Parathyroid adenoma (tissue), 2 donors: ENCODE measurements at regions not wholly inside any gene's neighbourhood (a gene's known extent, or its start where the extent isn't known, plus 50 kb on each side); places are given as distances from the start of the nearest gene placed in this dataset.

Source experiments
- H2AFZ ChIP-seq: fragments of 300-600 bp; sonication (generic); one replicate; pipeline ENCODE4 v1.7.0; 2017; ENCODE audit warnings: antibody characterized with exemption, mild to moderate bottlenecking
- H3K27ac ChIP-seq: fragments of 300-600 bp; sonication (generic); one replicate; pipeline ENCODE4 v1.7.0; 2017
- H3K27me3 ChIP-seq: fragments of 300-600 bp; sonication (generic); one replicate; pipeline ENCODE4 v1.7.0; 2017; ENCODE audit warnings: low read length; ENCODE audit not compliant: control insufficient read depth, insufficient read depth
- H3K36me3 ChIP-seq: fragments of 300-600 bp; sonication (generic); one replicate; pipeline ENCODE4 v1.7.0; 2017; ENCODE audit warnings: low read length; ENCODE audit not compliant: control insufficient read depth, insufficient read depth
- H3K4me1 ChIP-seq: fragments of 300-600 bp; sonication (generic); one replicate; pipeline ENCODE4 v1.7.0; 2017; ENCODE audit warnings: control low read depth
- H3K4me2 ChIP-seq: fragments of 300-600 bp; sonication (generic); one replicate; pipeline ENCODE4 v1.7.0; 2017; ENCODE audit warnings: low read length
- H3K4me3 ChIP-seq: fragments of 300-600 bp; sonication (generic); one replicate; pipeline ENCODE4 v1.7.0; 2017; ENCODE audit warnings: low read depth, low read length
- H3K79me2 ChIP-seq: fragments of 300-600 bp; sonication (generic); one replicate; pipeline ENCODE4 v1.7.0; 2017; ENCODE audit warnings: control low read depth
- H3K9ac ChIP-seq: fragments of 300-600 bp; sonication (generic); one replicate; pipeline ENCODE4 v1.7.0; 2017; ENCODE audit warnings: mild to moderate bottlenecking
- H3K9me3 ChIP-seq: fragments of 300-600 bp; sonication (generic); one replicate; pipeline ENCODE4 v1.7.0; 2017; ENCODE audit warnings: low read length; ENCODE audit not compliant: control insufficient read depth
- CTCF ChIP-seq: fragments of 300-600 bp; sonication (generic); IDR thresholded peaks from one replicate; pipeline ENCODE4 v1.7.0; 2017; ENCODE audit warnings: antibody characterized with exemption, mild to moderate bottlenecking
- donor health status: primary hyperparathyroidism.

GRCh38 chr10:124346831-124347230 is 71.9 kb downstream of the OAT start:
- H2AFZ ChIP-seq = no peak overlapping the region
- H3K4me1 ChIP-seq = no peaks in the 10 kb centered on the region
- no peak for TF ChIP-seq CTCF
- no peaks in the 10 kb centered on the region for H3K27me3 ChIP-seq
- no peaks in the 10 kb centered on the region for H3K9me3 ChIP-seq
- H3K79me2 ChIP-seq = no peaks in the 10 kb centered on the region
- H3K36me3 ChIP-seq = no peaks in the 10 kb centered on the region
- no peak overlapping the region for H3K9ac ChIP-seq
- H3K27ac ChIP-seq = no peak overlapping the region
- no peak overlapping the region for H3K4me3 ChIP-seq
- H3K4me2 ChIP-seq = no peak overlapping the region

- Histone ChIP-seq H3K9ac (no peak overlapping the region), H3K4me2 (no peak overlapping the region), H3K36me3 (no peaks in the 10 kb centered on the region), H3K4me1 (no peaks in the 10 kb centered on the region), H3K27me3 (no peaks in the 10 kb centered on the region), H2AFZ (no peak overlapping the region), H3K79me2 (no peaks in the 10 kb centered on the region), H3K4me3 (no peak overlapping the region), H3K9me3 (no peaks in the 10 kb centered on the region), H3K27ac (no peak overlapping the region)
- no peak for TF ChIP-seq CTCF
Measured at GRCh38 chr10:124345521-124345920, 73.2 kb downstream of the OAT start.

GRCh38 chr10:124344931-124345330 is 73.8 kb downstream of the OAT start:
- H3K36me3 ChIP-seq = no peaks in the 10 kb centered on the region
- H2AFZ ChIP-seq = no peak overlapping the region
- no peaks in the 10 kb centered on the region for H3K79me2 ChIP-seq
- no peak for TF ChIP-seq CTCF
- no peaks in the 10 kb centered on the region for H3K27me3 ChIP-seq
- H3K4me2 ChIP-seq = no peak overlapping the region
- no peaks in the 10 kb centered on the region for H3K9me3 ChIP-seq
- H3K27ac ChIP-seq = no peak overlapping the region
- H3K4me3 ChIP-seq = no peak overlapping the region
- H3K9ac ChIP-seq = no peak overlapping the region
- no peaks in the 10 kb centered on the region for H3K4me1 ChIP-seq

- Histone ChIP-seq H3K4me3 (no peak overlapping the region), H3K4me2 (no peak overlapping the region), H3K79me2 (no peaks in the 10 kb centered on the region)
Measured at GRCh38 chr10:124344266-124344590, 74.5 kb downstream of the OAT start.

More at GRCh38 chr10:124344266-124344590, 74.5 kb downstream of the OAT start:
- TF ChIP-seq CTCF = no peak
- Histone ChIP-seq H3K27ac (no peak overlapping the region), H2AFZ (no peak overlapping the region), H3K9me3 (no peaks in the 10 kb centered on the region), H3K36me3 (no peaks in the 10 kb centered on the region), H3K4me1 (no peaks in the 10 kb centered on the region), H3K9ac (no peak overlapping the region), H3K27me3 (no peaks in the 10 kb centered on the region)
